Prostate gland (tissue), 2 donors: ENCODE measurements at regions not wholly inside any gene's neighbourhood (a gene's known extent, or its start where the extent isn't known, plus 50 kb on each side); places are given as distances from the start of the nearest gene placed in this dataset.

Experiments used
- DNase-seq: peaks from one replicate; pipeline ENCODE4 v3.0.0-alpha.2; 2019; ENCODE audit warnings: low spot score
- H3K27ac ChIP-seq, 2 donors: fragments of 200-600 bp; sonication (generic); 2 replicates each; pipeline ENCODE4 v1.5.1; 2017 to 2019
- H3K27me3 ChIP-seq: fragments of 200-600 bp; sonication (generic); replicated peaks from 2 replicates; pipeline ENCODE4 v1.5.1; 2019; ENCODE audit not compliant: insufficient read depth
- H3K36me3 ChIP-seq, 2 donors: fragments of 200-600 bp; sonication (generic); 1 replicate in 1 of 2; 2 replicates in 1 of 2; pipeline versions ENCODE4 v1.5.1 to v1.8.1; 2017 to 2019
- H3K4me1 ChIP-seq: fragments of 200-600 bp; sonication (generic); replicated peaks from 2 replicates; pipeline ENCODE4 v1.5.1; 2019
- H3K4me3 ChIP-seq, 2 donors: fragments of 200-600 bp; sonication (generic); 2 replicates each; pipeline ENCODE4 v1.5.1; 2017 to 2019
- H3K9me3 ChIP-seq: fragments of 200-600 bp; sonication (generic); 2 replicates; pipeline ENCODE4 v1.5.1; 2017
- POLR2A ChIP-seq: fragments of 450-650 bp; IDR thresholded peaks from one replicate; pipeline ENCODE4 v1.6.1; 2016; ENCODE audit warnings: antibody characterized with exemption, mild to moderate bottlenecking
- POLR2AphosphoS5 ChIP-seq: sonication (generic); formaldehyde crosslinking; IDR thresholded peaks from one replicate; pipeline ENCODE4 v1.6.1; 2017; ENCODE audit warnings: antibody characterized with exemption
- WGBS: methylation state at CpG from one replicate; pipeline ENCODE4 v1.1.5; 2018; 5-methylcytosine and 5-hydroxymethylcytosine counted together
- intact Hi-C: fragments of 100-400 bp; cut with DNase I; formaldehyde crosslinking; loops from one replicate; pipeline ENCODE4 v1.14.2; 2022
- TF ChIP-seq, protein P1 (sequence below), 4 experiments: fragments of 200-600 bp in 2 of 4; fragments of 450-650 bp in 2 of 4; sonication (generic) in 2 of 4; IDR thresholded peaks; 1 replicate in 3 of 4; 2 replicates in 1 of 4; pipeline ENCODE4 v1.5.1; 2016 to 2019; ENCODE audit warnings: antibody characterized with exemption in 4 of 4, mild to moderate bottlenecking in 2 of 4, moderate library complexity in 2 of 4

GRCh38 chr18:72261590-72261989, 282.6 kb downstream of the CBLN2 start:
- DNase-seq = no peak
- no peaks in the 10 kb centered on the region for H3K9me3 ChIP-seq
- no peaks in the 10 kb centered on the region for H3K4me1 ChIP-seq
- H3K27ac ChIP-seq = no peak overlapping the region
- H3K36me3 ChIP-seq = no peaks in the 10 kb centered on the region
- no peaks in the 10 kb centered on the region for H3K27me3 ChIP-seq
- intact Hi-C loops = no loop called here
- 38% methylated on average over 2 of the region's 2 CpGs for WGBS
- TF ChIP-seq, protein P1, sequence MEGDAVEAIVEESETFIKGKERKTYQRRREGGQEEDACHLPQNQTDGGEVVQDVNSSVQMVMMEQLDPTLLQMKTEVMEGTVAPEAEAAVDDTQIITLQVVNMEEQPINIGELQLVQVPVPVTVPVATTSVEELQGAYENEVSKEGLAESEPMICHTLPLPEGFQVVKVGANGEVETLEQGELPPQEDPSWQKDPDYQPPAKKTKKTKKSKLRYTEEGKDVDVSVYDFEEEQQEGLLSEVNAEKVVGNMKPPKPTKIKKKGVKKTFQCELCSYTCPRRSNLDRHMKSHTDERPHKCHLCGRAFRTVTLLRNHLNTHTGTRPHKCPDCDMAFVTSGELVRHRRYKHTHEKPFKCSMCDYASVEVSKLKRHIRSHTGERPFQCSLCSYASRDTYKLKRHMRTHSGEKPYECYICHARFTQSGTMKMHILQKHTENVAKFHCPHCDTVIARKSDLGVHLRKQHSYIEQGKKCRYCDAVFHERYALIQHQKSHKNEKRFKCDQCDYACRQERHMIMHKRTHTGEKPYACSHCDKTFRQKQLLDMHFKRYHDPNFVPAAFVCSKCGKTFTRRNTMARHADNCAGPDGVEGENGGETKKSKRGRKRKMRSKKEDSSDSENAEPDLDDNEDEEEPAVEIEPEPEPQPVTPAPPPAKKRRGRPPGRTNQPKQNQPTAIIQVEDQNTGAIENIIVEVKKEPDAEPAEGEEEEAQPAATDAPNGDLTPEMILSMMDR (IDR thresholded peaks at IDR 0.05) = no peak
- TF ChIP-seq POLR2A = no peak
- no peak for TF ChIP-seq POLR2AphosphoS5
- H3K4me3 ChIP-seq = no peak overlapping the region

- Histone ChIP-seq H3K27me3 (no peaks in the 10 kb centered on the region), H3K36me3 (no peaks in the 10 kb centered on the region), H3K4me3 (no peak overlapping the region), H3K4me1 (no peaks in the 10 kb centered on the region), H3K9me3 (no peaks in the 10 kb centered on the region), H3K27ac (no peak overlapping the region)
- TF ChIP-seq POLR2A = no peak
- 69% methylated on average over 4 of the region's 4 CpGs for WGBS
- intact Hi-C loops = no loop called here
- DNase-seq = no peak
Observed at GRCh38 chr18:72246076-72246475, 298.1 kb downstream of the CBLN2 start.

- 58% methylated on average over 2 of the region's 2 CpGs for WGBS
- H3K4me3 ChIP-seq = no peak overlapping the region
- no peaks in the 10 kb centered on the region for H3K9me3 ChIP-seq
- no peak overlapping the region for H3K27ac ChIP-seq
- no peak for DNase-seq
- H3K4me1 ChIP-seq = no peaks in the 10 kb centered on the region
- TF ChIP-seq POLR2AphosphoS5 (no peak), POLR2A (no peak)
- TF ChIP-seq, protein P1 (IDR thresholded peaks at IDR 0.05) = no peak
- no peaks in the 10 kb centered on the region for H3K27me3 ChIP-seq
- intact Hi-C loops = no loop called here
- H3K36me3 ChIP-seq = no peaks in the 10 kb centered on the region
Observed at GRCh38 chr18:72235422-72235821, 308.7 kb downstream of the CBLN2 start.

DNA sequence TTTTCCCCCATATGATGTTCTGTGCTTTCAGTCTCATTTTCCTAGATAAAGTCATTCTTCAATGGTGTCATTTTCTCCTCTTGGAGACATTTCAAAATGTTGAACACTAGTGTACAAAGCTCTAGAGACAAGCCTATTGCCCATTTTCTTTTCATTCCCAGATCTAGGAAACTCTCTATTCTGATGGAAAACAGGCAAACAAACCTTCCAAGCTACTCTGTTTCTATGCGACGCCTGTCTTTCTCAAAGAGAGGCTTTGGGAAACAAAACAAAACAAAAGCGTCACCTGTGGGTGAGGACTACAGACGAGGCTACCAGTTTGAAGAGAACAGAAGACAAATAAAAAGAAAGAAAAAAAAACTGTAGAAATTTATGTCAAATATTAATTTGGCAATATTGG, 311.0 kb downstream of the CBLN2 start:
- WGBS = 69% methylated on average over 4 of the region's 4 CpGs
- Histone ChIP-seq H3K4me1 (no peaks in the 10 kb centered on the region), H3K4me3 (no peak overlapping the region)

GRCh38 chr18:72232644-72233043, 311.5 kb downstream of the CBLN2 start:
- Histone ChIP-seq H3K27ac (no peak overlapping the region), H3K4me1 (no peaks in the 10 kb centered on the region), H3K36me3 (no peaks in the 10 kb centered on the region), H3K9me3 (no peaks in the 10 kb centered on the region), H3K4me3 (no peak overlapping the region), H3K27me3 (no peaks in the 10 kb centered on the region)
- TF ChIP-seq POLR2AphosphoS5 = no peak
- TF ChIP-seq, protein P1 (IDR thresholded peaks at IDR 0.05) = no peak
- intact Hi-C loops = no loop called here
- 80% methylated on average over 3 of the region's 3 CpGs for WGBS
- no peak for DNase-seq

More for the DNA sequence above, 311.0 kb downstream of the CBLN2 start:
- Histone ChIP-seq H3K27me3 (no peaks in the 10 kb centered on the region), H3K36me3 (no peaks in the 10 kb centered on the region), H3K9me3 (no peaks in the 10 kb centered on the region), H3K27ac (no peak overlapping the region)
- no peak for TF ChIP-seq POLR2AphosphoS5
- TF ChIP-seq, protein P1 (IDR thresholded peaks at IDR 0.05) = no peak
- no peak for TF ChIP-seq POLR2A
- intact Hi-C loops = no loop called here
- DNase-seq = no peak
